ENCODE measurements at regions not wholly inside any gene's neighbourhood (a gene's known extent, or its start where the extent isn't known, plus 50 kb on each side); places are given as distances from the start of the nearest gene placed in this dataset.
"Not testable (repeated sequence)": the region's sequence is repeated elsewhere in the genome, so short reads cannot be mapped to it uniquely, and the experiment has no call there.

- H3K4me3 ChIP-seq, result no peak overlapping the region
- TF ChIP-seq, protein P1, sequence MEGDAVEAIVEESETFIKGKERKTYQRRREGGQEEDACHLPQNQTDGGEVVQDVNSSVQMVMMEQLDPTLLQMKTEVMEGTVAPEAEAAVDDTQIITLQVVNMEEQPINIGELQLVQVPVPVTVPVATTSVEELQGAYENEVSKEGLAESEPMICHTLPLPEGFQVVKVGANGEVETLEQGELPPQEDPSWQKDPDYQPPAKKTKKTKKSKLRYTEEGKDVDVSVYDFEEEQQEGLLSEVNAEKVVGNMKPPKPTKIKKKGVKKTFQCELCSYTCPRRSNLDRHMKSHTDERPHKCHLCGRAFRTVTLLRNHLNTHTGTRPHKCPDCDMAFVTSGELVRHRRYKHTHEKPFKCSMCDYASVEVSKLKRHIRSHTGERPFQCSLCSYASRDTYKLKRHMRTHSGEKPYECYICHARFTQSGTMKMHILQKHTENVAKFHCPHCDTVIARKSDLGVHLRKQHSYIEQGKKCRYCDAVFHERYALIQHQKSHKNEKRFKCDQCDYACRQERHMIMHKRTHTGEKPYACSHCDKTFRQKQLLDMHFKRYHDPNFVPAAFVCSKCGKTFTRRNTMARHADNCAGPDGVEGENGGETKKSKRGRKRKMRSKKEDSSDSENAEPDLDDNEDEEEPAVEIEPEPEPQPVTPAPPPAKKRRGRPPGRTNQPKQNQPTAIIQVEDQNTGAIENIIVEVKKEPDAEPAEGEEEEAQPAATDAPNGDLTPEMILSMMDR (IDR thresholded peaks at IDR 0.05; ENCODE audit: low read depth, low read length), result no peak
- H3K27ac ChIP-seq, result no peak overlapping the region
- no peaks in the 10 kb centered on the region for H3K4me1 ChIP-seq (ENCODE audit: low read depth)
- H3K9me3 ChIP-seq (ENCODE audit: low read depth), result no peaks in the 10 kb centered on the region
- DNase-seq (ENCODE audit: low read depth in 1 of 2, low spot score in 1 of 2), result peak in 1 of 2 donors; percentile 60
- no peaks in the 10 kb centered on the region for H3K36me3 ChIP-seq
- no peaks in the 10 kb centered on the region for H3K27me3 ChIP-seq
Observed at GRCh38 chr3:178350763-178351162, 185.5 kb upstream of the KCNMB2 start.

GRCh38 chr3:178352326-178353005, 183.8 kb upstream of the KCNMB2 start:
- no peaks in the 10 kb centered on the region for H3K9me3 ChIP-seq (ENCODE audit: low read depth)
- H3K27me3 ChIP-seq, result no peaks in the 10 kb centered on the region
- H3K4me3 ChIP-seq, result no peak overlapping the region
- peak; percentile 37 to 94 for DNase-seq (ENCODE audit: low read depth in 1 of 2, low spot score in 1 of 2)
- no peaks in the 10 kb centered on the region for H3K36me3 ChIP-seq
- H3K4me1 ChIP-seq (ENCODE audit: low read depth), result no peaks in the 10 kb centered on the region
- TF ChIP-seq, protein P1 (IDR thresholded peaks at IDR 0.05; ENCODE audit: low read depth, low read length), result no peak
- H3K27ac ChIP-seq, result no peak overlapping the region

DNA sequence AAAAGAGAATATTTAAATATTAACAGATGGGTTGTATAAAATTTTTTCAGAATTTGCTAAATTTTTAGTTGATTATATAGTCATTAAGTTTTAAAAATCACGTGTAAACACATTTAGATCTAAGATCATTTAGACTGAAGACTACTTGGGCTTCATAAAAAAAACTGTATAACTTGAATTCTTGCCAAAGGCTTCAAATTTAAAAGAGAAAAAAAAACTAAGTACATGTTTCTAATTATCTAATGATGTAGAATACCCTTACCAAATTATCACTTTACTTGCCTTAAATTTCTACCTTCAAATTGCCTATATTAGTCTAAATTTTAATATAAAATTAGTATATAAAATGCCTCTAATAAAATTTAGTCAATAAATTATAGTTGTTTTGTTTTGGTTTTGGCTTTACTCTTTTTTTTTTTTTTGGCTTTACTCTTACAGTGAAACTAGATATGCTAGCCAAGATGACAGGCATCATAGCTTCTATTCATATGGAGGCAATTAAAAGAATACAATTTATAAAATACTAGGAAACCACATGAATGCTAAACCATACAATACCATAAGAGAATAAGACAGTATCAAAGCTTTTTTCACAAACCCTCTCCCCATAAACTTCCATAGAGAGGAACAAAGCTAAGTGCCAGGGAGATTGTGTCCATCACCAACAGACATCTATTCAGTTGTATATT, 183.1 kb upstream of the KCNMB2 start:
- H3K36me3 ChIP-seq, result no peaks in the 10 kb centered on the region
- H3K27ac ChIP-seq, result no peak overlapping the region
- H3K4me3 ChIP-seq, result no peak overlapping the region
- DNase-seq (ENCODE audit: low read depth in 1 of 2, low spot score in 1 of 2), result peak in 1 of 2 donors; percentile 32
- H3K27me3 ChIP-seq, result no peaks in the 10 kb centered on the region
- H3K9me3 ChIP-seq (ENCODE audit: low read depth), result no peaks in the 10 kb centered on the region
- TF ChIP-seq, protein P1 (IDR thresholded peaks at IDR 0.05; ENCODE audit: low read depth, low read length), result no peak
- no peaks in the 10 kb centered on the region for H3K4me1 ChIP-seq (ENCODE audit: low read depth)

- no peaks in the 10 kb centered on the region for H3K27me3 ChIP-seq
- H3K4me1 ChIP-seq (ENCODE audit: low read depth), result no peaks in the 10 kb centered on the region
- no peaks in the 10 kb centered on the region for H3K9me3 ChIP-seq (ENCODE audit: low read depth)
- TF ChIP-seq, protein P1 (IDR thresholded peaks at IDR 0.05; ENCODE audit: low read depth, low read length), result no peak
- no peaks in the 10 kb centered on the region for H3K36me3 ChIP-seq
- DNase-seq (ENCODE audit: low read depth in 1 of 2, low spot score in 1 of 2), result peak in 1 of 2 donors; percentile 33
- no peak overlapping the region for H3K4me3 ChIP-seq
- no peak overlapping the region for H3K27ac ChIP-seq
Observed at GRCh38 chr3:178359728-178360127, 176.5 kb upstream of the KCNMB2 start.

GRCh38 chr3:178363048-178363447, 173.2 kb upstream of the KCNMB2 start:
- H3K4me1 ChIP-seq (ENCODE audit: low read depth); DNase-seq (ENCODE audit: low read depth in 1 of 2, low spot score in 1 of 2); H3K27me3 ChIP-seq; H3K4me3 ChIP-seq; H3K36me3 ChIP-seq; H3K9me3 ChIP-seq (ENCODE audit: low read depth); H3K27ac ChIP-seq: not testable (repeated sequence)
